Prostate gland (tissue), 2 donors: ENCODE measurements at regions not wholly inside any gene's neighbourhood (a gene's known extent, or its start where the extent isn't known, plus 50 kb on each side); places are given as distances from the start of the nearest gene placed in this dataset.

Source experiments
- DNase-seq: peaks from one replicate; pipeline ENCODE4 v3.0.0-alpha.2; 2019; ENCODE audit warnings: low spot score
- H3K27ac ChIP-seq, 2 donors: fragments of 200-600 bp; sonication (generic); 2 replicates each; pipeline ENCODE4 v1.5.1; 2017 to 2019
- H3K27me3 ChIP-seq: fragments of 200-600 bp; sonication (generic); replicated peaks from 2 replicates; pipeline ENCODE4 v1.5.1; 2019; ENCODE audit not compliant: insufficient read depth
- H3K36me3 ChIP-seq, 2 donors: fragments of 200-600 bp; sonication (generic); 1 replicate in 1 of 2; 2 replicates in 1 of 2; pipeline versions ENCODE4 v1.5.1 to v1.8.1; 2017 to 2019
- H3K4me1 ChIP-seq: fragments of 200-600 bp; sonication (generic); replicated peaks from 2 replicates; pipeline ENCODE4 v1.5.1; 2019
- H3K4me3 ChIP-seq, 2 donors: fragments of 200-600 bp; sonication (generic); 2 replicates each; pipeline ENCODE4 v1.5.1; 2017 to 2019
- H3K9me3 ChIP-seq: fragments of 200-600 bp; sonication (generic); 2 replicates; pipeline ENCODE4 v1.5.1; 2017
- POLR2A ChIP-seq: fragments of 450-650 bp; IDR thresholded peaks from one replicate; pipeline ENCODE4 v1.6.1; 2016; ENCODE audit warnings: antibody characterized with exemption, mild to moderate bottlenecking
- POLR2AphosphoS5 ChIP-seq: sonication (generic); formaldehyde crosslinking; IDR thresholded peaks from one replicate; pipeline ENCODE4 v1.6.1; 2017; ENCODE audit warnings: antibody characterized with exemption
- WGBS: methylation state at CpG from one replicate; pipeline ENCODE4 v1.1.5; 2018; 5-methylcytosine and 5-hydroxymethylcytosine counted together
- intact Hi-C: fragments of 100-400 bp; cut with DNase I; formaldehyde crosslinking; loops from one replicate; pipeline ENCODE4 v1.14.2; 2022
- TF ChIP-seq, protein P1 (sequence below), 4 experiments: fragments of 200-600 bp in 2 of 4; fragments of 450-650 bp in 2 of 4; sonication (generic) in 2 of 4; IDR thresholded peaks; 1 replicate in 3 of 4; 2 replicates in 1 of 4; pipeline ENCODE4 v1.5.1; 2016 to 2019; ENCODE audit warnings: antibody characterized with exemption in 4 of 4, mild to moderate bottlenecking in 2 of 4, moderate library complexity in 2 of 4

DNA sequence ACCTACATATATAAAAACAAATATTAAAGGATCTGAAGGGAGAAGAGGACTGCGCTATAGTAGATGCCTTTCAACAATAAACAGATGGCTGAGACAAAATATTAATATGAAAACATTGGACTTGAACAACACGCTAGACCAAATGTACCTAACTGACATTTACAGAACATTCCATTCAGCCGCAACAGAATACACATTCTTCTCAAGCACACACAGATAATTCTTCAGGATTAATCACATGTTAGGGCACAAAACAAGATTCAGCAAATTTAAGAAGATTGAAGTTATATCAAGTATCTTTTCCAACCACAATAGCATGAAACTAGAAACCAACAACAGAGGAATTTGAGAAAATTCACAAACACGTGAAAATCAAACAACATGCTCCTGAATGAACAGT lies 741.4 kb downstream of the ADGRL2 start:
- H3K4me1 ChIP-seq, result no peaks in the 10 kb centered on the region
- no peak for DNase-seq
- WGBS, result 92% methylated on average over 4 of the region's 4 CpGs
- H3K9me3 ChIP-seq, result no peaks in the 10 kb centered on the region
- TF ChIP-seq POLR2A (no peak), POLR2AphosphoS5 (no peak)
- TF ChIP-seq, protein P1, sequence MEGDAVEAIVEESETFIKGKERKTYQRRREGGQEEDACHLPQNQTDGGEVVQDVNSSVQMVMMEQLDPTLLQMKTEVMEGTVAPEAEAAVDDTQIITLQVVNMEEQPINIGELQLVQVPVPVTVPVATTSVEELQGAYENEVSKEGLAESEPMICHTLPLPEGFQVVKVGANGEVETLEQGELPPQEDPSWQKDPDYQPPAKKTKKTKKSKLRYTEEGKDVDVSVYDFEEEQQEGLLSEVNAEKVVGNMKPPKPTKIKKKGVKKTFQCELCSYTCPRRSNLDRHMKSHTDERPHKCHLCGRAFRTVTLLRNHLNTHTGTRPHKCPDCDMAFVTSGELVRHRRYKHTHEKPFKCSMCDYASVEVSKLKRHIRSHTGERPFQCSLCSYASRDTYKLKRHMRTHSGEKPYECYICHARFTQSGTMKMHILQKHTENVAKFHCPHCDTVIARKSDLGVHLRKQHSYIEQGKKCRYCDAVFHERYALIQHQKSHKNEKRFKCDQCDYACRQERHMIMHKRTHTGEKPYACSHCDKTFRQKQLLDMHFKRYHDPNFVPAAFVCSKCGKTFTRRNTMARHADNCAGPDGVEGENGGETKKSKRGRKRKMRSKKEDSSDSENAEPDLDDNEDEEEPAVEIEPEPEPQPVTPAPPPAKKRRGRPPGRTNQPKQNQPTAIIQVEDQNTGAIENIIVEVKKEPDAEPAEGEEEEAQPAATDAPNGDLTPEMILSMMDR (IDR thresholded peaks at IDR 0.05), result no peak
- no peaks in the 10 kb centered on the region for H3K36me3 ChIP-seq
- H3K4me3 ChIP-seq, result no peak overlapping the region
- intact Hi-C loops, result no loop called here
- H3K27me3 ChIP-seq, result no peaks in the 10 kb centered on the region
- no peak overlapping the region for H3K27ac ChIP-seq

DNA sequence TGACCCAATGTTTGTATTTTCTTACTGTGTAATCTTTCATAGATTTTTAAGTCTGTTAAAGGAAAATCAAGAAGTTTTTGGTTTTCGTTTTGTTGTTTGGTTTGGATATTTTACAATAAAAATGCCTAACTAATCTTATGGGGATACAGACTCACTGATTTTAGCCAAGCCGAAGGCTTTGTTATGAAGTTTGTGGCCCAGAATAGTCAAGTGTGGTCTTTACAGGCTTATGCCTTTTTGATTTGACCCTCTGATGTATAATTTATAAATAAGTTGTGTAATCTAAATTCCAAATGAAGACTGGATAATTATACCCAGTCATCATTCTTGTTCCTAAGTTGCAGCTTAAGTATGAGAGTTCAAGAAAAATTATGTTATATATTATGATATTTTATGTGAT lies 739.3 kb downstream of the ADGRL2 start:
- TF ChIP-seq POLR2A, result no peak
- TF ChIP-seq, protein P1 (IDR thresholded peaks at IDR 0.05), result no peak
- no peak for DNase-seq
- 88% methylated on average over 2 of the region's 2 CpGs for WGBS
- Histone ChIP-seq H3K27me3 (no peaks in the 10 kb centered on the region), H3K4me3 (no peak overlapping the region), H3K9me3 (no peaks in the 10 kb centered on the region), H3K36me3 (no peaks in the 10 kb centered on the region), H3K27ac (no peak overlapping the region), H3K4me1 (no peaks in the 10 kb centered on the region)
- intact Hi-C loops, result no loop called here

DNA sequence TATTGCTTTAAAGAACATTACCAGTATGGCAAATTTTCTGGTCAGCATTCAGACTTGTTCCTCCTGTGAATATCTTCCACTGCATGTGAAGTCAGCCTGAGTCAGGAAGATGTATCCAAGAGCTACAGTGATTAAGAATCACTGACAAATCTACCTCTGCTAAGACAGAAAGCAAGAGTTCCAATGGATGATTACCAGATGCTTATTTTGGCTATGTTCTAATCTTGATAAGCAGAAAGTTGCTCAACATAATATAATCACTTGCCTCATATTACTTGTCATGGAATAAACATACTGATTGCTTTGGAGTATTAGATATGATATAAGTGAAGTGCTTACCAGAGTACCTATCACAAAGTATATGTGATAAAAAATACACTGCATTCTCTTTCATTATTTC lies 738.1 kb downstream of the ADGRL2 start:
- Histone ChIP-seq H3K36me3 (no peaks in the 10 kb centered on the region), H3K27ac (no peak overlapping the region), H3K27me3 (no peaks in the 10 kb centered on the region), H3K4me1 (no peaks in the 10 kb centered on the region), H3K9me3 (no peaks in the 10 kb centered on the region), H3K4me3 (no peak overlapping the region)
- DNase-seq, result no peak
- intact Hi-C loops, result no loop called here
- TF ChIP-seq, protein P1 (IDR thresholded peaks at IDR 0.05), result no peak
- TF ChIP-seq POLR2A (no peak), POLR2AphosphoS5 (no peak)

DNA sequence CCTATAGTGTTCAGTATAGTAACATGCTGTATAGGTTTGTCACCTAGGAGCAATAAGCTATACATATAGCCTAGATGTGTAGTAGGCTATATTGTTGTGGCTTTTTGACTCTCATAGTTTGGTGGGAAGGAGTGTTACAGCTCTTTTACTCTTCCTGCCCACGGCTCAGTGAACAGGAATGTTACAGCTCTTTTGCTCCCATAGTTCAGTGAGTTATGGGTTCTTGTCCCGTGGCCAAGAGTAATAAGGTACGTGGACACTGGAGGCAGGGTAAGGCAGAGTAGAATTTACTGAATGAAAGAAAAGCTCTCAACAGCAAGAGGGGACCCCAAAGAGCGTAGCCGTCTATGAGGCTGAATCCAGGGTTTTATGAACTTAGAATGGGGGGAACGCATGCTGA lies 734.3 kb downstream of the ADGRL2 start:
- H3K4me1 ChIP-seq, result no peaks in the 10 kb centered on the region
- DNase-seq, result no peak
- intact Hi-C loops, result no loop called here
- H3K27ac ChIP-seq, result no peak overlapping the region
- no peaks in the 10 kb centered on the region for H3K36me3 ChIP-seq
- H3K4me3 ChIP-seq, result no peak overlapping the region
- TF ChIP-seq POLR2A (no peak), POLR2AphosphoS5 (no peak)
- TF ChIP-seq, protein P1 (IDR thresholded peaks at IDR 0.05), result no peak
- no peaks in the 10 kb centered on the region for H3K27me3 ChIP-seq
- H3K9me3 ChIP-seq, result no peaks in the 10 kb centered on the region
- WGBS, result 85% methylated on average over 6 of the region's 6 CpGs

DNA sequence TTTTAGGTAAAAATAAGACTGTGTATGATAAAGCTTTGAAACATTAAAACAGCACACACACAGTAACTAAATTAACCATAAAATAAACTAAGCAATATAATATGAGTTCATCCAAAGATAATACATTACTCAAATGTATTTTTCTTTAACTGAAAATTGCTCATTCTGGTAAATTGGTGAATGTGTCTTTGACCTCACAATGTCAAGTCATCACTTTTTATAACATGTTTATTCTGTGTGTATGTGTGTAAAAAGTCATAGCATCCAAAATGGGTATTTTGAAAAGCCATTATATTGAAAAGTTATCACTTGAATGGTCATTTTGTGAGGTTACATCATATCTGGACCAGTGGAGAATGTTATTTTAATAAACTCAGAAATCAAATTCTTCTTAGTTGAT lies 724.6 kb downstream of the ADGRL2 start:
- Histone ChIP-seq H3K4me3 (no peak overlapping the region), H3K27ac (no peak overlapping the region), H3K9me3 (no peaks in the 10 kb centered on the region), H3K36me3 (no peaks in the 10 kb centered on the region), H3K27me3 (no peaks in the 10 kb centered on the region), H3K4me1 (no peaks in the 10 kb centered on the region)
- no peak for TF ChIP-seq POLR2A
- TF ChIP-seq, protein P1 (IDR thresholded peaks at IDR 0.05), result no peak
- no peak for TF ChIP-seq POLR2AphosphoS5
- DNase-seq, result no peak
- intact Hi-C loops, result no loop called here
